Stomach (tissue), 8 donors: ENCODE measurements at regions not wholly inside any gene's neighbourhood (a gene's known extent, or its start where the extent isn't known, plus 50 kb on each side); places are given as distances from the start of the nearest gene placed in this dataset.

Experiments
- DNase-seq, 2 donors: peaks; one replicate each; pipeline versions ENCODE4 v3.0.0 to v3.0.0-alpha.2; 2013 to 2019
- H3K27ac ChIP-seq, 5 donors: fragments of 200-600 bp in 4 of 5; sonication (generic) in 4 of 5; one replicate each; pipeline ENCODE4 v1.5.1; 2013 to 2019; ENCODE audit warnings: mild to moderate bottlenecking in 1 of 5, moderate library complexity in 1 of 5
- H3K27me3 ChIP-seq, 3 donors: fragments of 200-600 bp; sonication (generic); one replicate each; pipeline ENCODE4 v1.5.1; 2017 to 2019; ENCODE audit warnings: mixed run types in 1 of 3
- H3K36me3 ChIP-seq, 4 donors: fragments of 200-600 bp; sonication (generic); 1 replicate in 3 of 4; 2 replicates in 1 of 4; pipeline ENCODE4 v1.5.1; 2016 to 2019
- H3K4me1 ChIP-seq, 4 donors: fragments of 200-600 bp; sonication (generic); one replicate each; pipeline ENCODE4 v1.5.1; 2016 to 2019
- H3K4me3 ChIP-seq, 4 donors: fragments of 200-600 bp; sonication (generic) in 3 of 4; one replicate each; pipeline ENCODE4 v1.5.1; 2016 to 2019; ENCODE audit warnings: mild to moderate bottlenecking in 1 of 4
- H3K9me3 ChIP-seq, 4 donors: fragments of 200-600 bp; sonication (generic); one replicate each; pipeline ENCODE4 v1.5.1; 2016 to 2019
- CTCF ChIP-seq, 7 experiments: fragments of 450-650 bp in 4 of 7; fragments of 200-600 bp in 3 of 7; sonication (generic) in 3 of 7; IDR thresholded peaks; one replicate each; pipeline ENCODE4 v1.5.1; 2016 to 2019; ENCODE audit warnings: antibody characterized with exemption in 7 of 7, control low read depth in 2 of 7, mild to moderate bottlenecking in 1 of 7
- EP300 ChIP-seq: sonication (generic); formaldehyde crosslinking; IDR thresholded peaks from one replicate; pipeline ENCODE4 v1.6.1; 2017; ENCODE audit warnings: antibody characterized with exemption
- POLR2A ChIP-seq, 4 donors: fragments of 450-650 bp; IDR thresholded peaks; one replicate each; pipeline ENCODE4 v1.6.1; 2016; ENCODE audit warnings: antibody characterized with exemption in 4 of 4, control low read depth in 2 of 4, mild to moderate bottlenecking in 1 of 4, moderate library complexity in 1 of 4
- POLR2AphosphoS5 ChIP-seq, 3 donors: sonication (generic); formaldehyde crosslinking; IDR thresholded peaks; one replicate each; pipeline ENCODE4 v1.6.1; 2016; ENCODE audit warnings: antibody characterized with exemption in 3 of 3
- WGBS, 5 donors: extraction: QIAGEN DNeasy Blood & Tissue Kit in 3 of 5; methylation state at CpG; one replicate each; pipeline versions ENCODE4 v1.1.5 to v1.1.7; 2013 to 2018; 5-methylcytosine and 5-hydroxymethylcytosine counted together
- intact Hi-C: fragments of 100-400 bp; cut with DNase I; formaldehyde crosslinking; loops from one replicate; pipeline ENCODE4 v1.15.1; 2023; ENCODE audit warnings: low total_unique reads
- donor health status: healthy with polysubstance abuse.
- donor health status: Bipolar disorder and iron deficiency.
- donor health status: healthy.

GRCh38 chr10:128237710-128238109 lies 111.5 kb upstream of the MKI67 start:
- peaks cover 0 to 26% (median 17%) of the 10 kb centered on the region in 4 donors for H3K9me3 ChIP-seq
- H3K27me3 ChIP-seq = peaks cover 0 to 26% (median 5%) of the 10 kb centered on the region in 3 donors
- no peaks in the 10 kb centered on the region for H3K36me3 ChIP-seq
- H3K27ac ChIP-seq = no peak overlapping the region
- intact Hi-C loops = no loop called here
- H3K4me3 ChIP-seq = no peak overlapping the region
- no peak for DNase-seq
- WGBS, 5 donors = 59 to 76% (median 61%) methylated on average over 4 to 5 of the region's 5 CpGs
- TF ChIP-seq POLR2AphosphoS5 (IDR thresholded peaks at IDR 0.05) (no peak), CTCF (IDR thresholded peaks at IDR 0.05) (no peak), POLR2A (IDR thresholded peaks at IDR 0.05) (no peak), EP300 (no peak)
- H3K4me1 ChIP-seq = no peaks in the 10 kb centered on the region

GRCh38 chr10:128241023-128241422 lies 114.8 kb upstream of the MKI67 start:
- no peak for TF ChIP-seq CTCF (IDR thresholded peaks at IDR 0.05)
- TF ChIP-seq EP300 = no peak
- no peak for TF ChIP-seq POLR2AphosphoS5 (IDR thresholded peaks at IDR 0.05)
- no peak for TF ChIP-seq POLR2A (IDR thresholded peaks at IDR 0.05)
- Histone ChIP-seq H3K4me1 (no peaks in the 10 kb centered on the region), H3K27me3 (peaks cover 0 to 12% (median 0%) of the 10 kb centered on the region in 3 donors), H3K4me3 (no peak overlapping the region), H3K9me3 (peaks cover 0 to 5% (median 0%) of the 10 kb centered on the region in 4 donors), H3K27ac (no peak overlapping the region), H3K36me3 (no peaks in the 10 kb centered on the region)
- intact Hi-C loops = no loop called here
- DNase-seq = no peak
- WGBS, 5 donors = 83 to 89% (median 83%) methylated on average over 7 of the region's 7 CpGs

- intact Hi-C loops = no loop called here
- TF ChIP-seq EP300 (no peak), POLR2AphosphoS5 (IDR thresholded peaks at IDR 0.05) (no peak), POLR2A (IDR thresholded peaks at IDR 0.05) (no peak), CTCF (IDR thresholded peaks at IDR 0.05) (no peak)
- peaks cover 0 to 2% (median 0%) of the 10 kb centered on the region in 3 donors for H3K27me3 ChIP-seq
- 76 to 80% (median 78%) methylated on average over 6 to 10 of the region's 10 CpGs for WGBS, 5 donors
- H3K36me3 ChIP-seq = no peaks in the 10 kb centered on the region
- no peaks in the 10 kb centered on the region for H3K4me1 ChIP-seq
- H3K9me3 ChIP-seq = peaks cover 0 to 5% (median 0%) of the 10 kb centered on the region in 4 donors
- DNase-seq = no peak
- H3K4me3 ChIP-seq = no peak overlapping the region
- H3K27ac ChIP-seq = no peak overlapping the region
Measured at GRCh38 chr10:128242641-128243040, 116.4 kb upstream of the MKI67 start.

- Histone ChIP-seq H3K4me1 (no peaks in the 10 kb centered on the region), H3K9me3 (peaks cover 0 to 5% (median 0%) of the 10 kb centered on the region in 4 donors), H3K27ac (no peak overlapping the region), H3K36me3 (no peaks in the 10 kb centered on the region), H3K27me3 (no peaks in the 10 kb centered on the region), H3K4me3 (no peak overlapping the region)
- 68 to 84% (median 71%) methylated on average over 5 of the region's 5 CpGs for WGBS, 5 donors
- no peak for DNase-seq
- TF ChIP-seq EP300 (no peak), CTCF (IDR thresholded peaks at IDR 0.05) (no peak), POLR2AphosphoS5 (IDR thresholded peaks at IDR 0.05) (no peak), POLR2A (IDR thresholded peaks at IDR 0.05) (no peak)
- intact Hi-C loops = no loop called here
Measured at GRCh38 chr10:128245026-128245425, 118.8 kb upstream of the MKI67 start.
